MM.1S (cell line): ENCODE measurements at regions not wholly inside any gene's neighbourhood (a gene's known extent, or its start where the extent isn't known, plus 50 kb on each side); places are given as distances from the start of the nearest gene placed in this dataset.

Experiments
- DNase-seq: peaks from one replicate; pipeline ENCODE4 v3.0.0-alpha.2; 2015
- H2AFZ ChIP-seq: fragments of 300-600 bp; sonication (generic); 2 replicates; pipeline ENCODE4 v1.6.0; 2016; ENCODE audit warnings: antibody characterized with exemption, low read length
- H3F3A ChIP-seq: fragments of 300-600 bp; sonication (generic); 2 replicates; pipeline ENCODE4 v1.6.1; 2016; ENCODE audit warnings: mild to moderate bottlenecking, antibody characterized with exemption, low read length, moderate library complexity, mixed read lengths; ENCODE audit not compliant: insufficient read depth
- H3K27ac ChIP-seq: fragments of 300-600 bp; sonication (generic); 2 replicates; pipeline ENCODE4 v1.5.1; 2016; ENCODE audit warnings: mild to moderate bottlenecking, low read length
- H3K27me3 ChIP-seq: fragments of 300-600 bp; sonication (generic); replicated peaks from 2 replicates; pipeline ENCODE4 v1.6.0; 2016; ENCODE audit warnings: low read length; ENCODE audit not compliant: insufficient read depth
- H3K36me3 ChIP-seq: fragments of 300-600 bp; sonication (generic); replicated peaks from 2 replicates; pipeline ENCODE4 v1.6.1; 2016; ENCODE audit warnings: mild to moderate bottlenecking, low read length, mixed read lengths; ENCODE audit not compliant: insufficient read depth
- H3K4me1 ChIP-seq: fragments of 300-600 bp; sonication (generic); 2 replicates; pipeline ENCODE4 v1.6.1; 2016; ENCODE audit warnings: low read length, mixed read lengths
- H3K4me2 ChIP-seq: fragments of 300-600 bp; sonication (generic); 2 replicates; pipeline ENCODE4 v1.6.0; 2016; ENCODE audit warnings: low read depth, low read length
- H3K4me3 ChIP-seq: fragments of 300-600 bp; sonication (generic); 2 replicates; pipeline ENCODE4 v1.5.1; 2016; ENCODE audit warnings: low read length, mixed read lengths
- H3K79me2 ChIP-seq: fragments of 300-600 bp; sonication (generic); 2 replicates; pipeline ENCODE4 v1.6.1; 2016; ENCODE audit warnings: mixed run types, low read length, mixed read lengths
- H3K9ac ChIP-seq: fragments of 300-600 bp; sonication (generic); 2 replicates; pipeline ENCODE4 v1.6.1; 2016; ENCODE audit warnings: low read length, mixed read lengths
- H3K9me2 ChIP-seq: fragments of 300-600 bp; sonication (generic); replicated peaks from 2 replicates; pipeline ENCODE4 v1.6.1; 2016; ENCODE audit warnings: mild to moderate bottlenecking, low read length, mixed read lengths; ENCODE audit not compliant: insufficient read depth
- H3K9me3 ChIP-seq: fragments of 300-600 bp; sonication (generic); replicated peaks from 2 replicates; pipeline ENCODE4 v1.6.1; 2016; ENCODE audit warnings: mild to moderate bottlenecking, low read length, mixed read lengths; ENCODE audit not compliant: insufficient read depth
- H4K20me1 ChIP-seq: fragments of 300-600 bp; sonication (generic); 2 replicates; pipeline ENCODE4 v1.6.1; 2016; ENCODE audit warnings: mild to moderate bottlenecking, low read length, moderate library complexity, mixed read lengths; ENCODE audit not compliant: insufficient read depth
- CTCF ChIP-seq: fragments of 300-600 bp; sonication (generic); IDR thresholded peaks from 2 replicates; pipeline ENCODE4 v1.5.1; 2016; ENCODE audit warnings: antibody characterized with exemption, low read length, mixed read lengths
- EZH2 ChIP-seq: fragments of 300-600 bp; sonication (generic); optimal IDR thresholded peaks from 2 replicates; pipeline ENCODE3; 2017; ENCODE audit warnings: low read depth, mild to moderate bottlenecking, antibody characterized with exemption, low read length, mixed read lengths
- EZH2phosphoT487 ChIP-seq: fragments of 300-600 bp; sonication (generic); IDR thresholded peaks from 2 replicates; pipeline ENCODE4 v1.6.1; 2018; ENCODE audit warnings: antibody characterized with exemption, low read length

GRCh38 chr11:19450282-19450681 is 209.5 kb upstream of the E2F8 start:
- Histone ChIP-seq H3K27me3 (no peaks in the 10 kb centered on the region), H3K9ac (no peak overlapping the region), H3K9me2 (no peaks in the 10 kb centered on the region), H2AFZ (no peak overlapping the region), H3F3A (no peaks in the 10 kb centered on the region), H3K9me3 (no peaks in the 10 kb centered on the region), H3K4me1 (peaks cover 27% of the 10 kb centered on the region), H3K4me3 (no peak overlapping the region), H3K4me2 (no peak overlapping the region), H3K36me3 (no peaks in the 10 kb centered on the region), H4K20me1 (no peaks in the 10 kb centered on the region), H3K27ac (no peak overlapping the region), H3K79me2 (peaks cover 60% of the 10 kb centered on the region)
- TF ChIP-seq CTCF (no peak), EZH2 (no peak), EZH2phosphoT487 (no peak)
- DNase-seq, result no peak

GRCh38 chr11:19448651-19449050 is 207.9 kb upstream of the E2F8 start:
- Histone ChIP-seq H3K4me3 (no peak overlapping the region), H3K9me3 (no peaks in the 10 kb centered on the region), H3K4me2 (no peak overlapping the region), H3K4me1 (peaks cover 40% of the 10 kb centered on the region), H3F3A (peaks cover 1% of the 10 kb centered on the region; the same call in 1 of the 2 replicates), H3K36me3 (no peaks in the 10 kb centered on the region), H3K79me2 (peaks cover 70% of the 10 kb centered on the region), H3K27me3 (no peaks in the 10 kb centered on the region), H4K20me1 (no peaks in the 10 kb centered on the region), H2AFZ (no peak overlapping the region), H3K27ac (no peak overlapping the region), H3K9ac (no peak overlapping the region), H3K9me2 (no peaks in the 10 kb centered on the region)
- no peak for TF ChIP-seq EZH2phosphoT487
- no peak for TF ChIP-seq EZH2
- TF ChIP-seq CTCF, result no peak
- DNase-seq, result no peak

- Histone ChIP-seq H2AFZ (no peak overlapping the region), H4K20me1 (no peaks in the 10 kb centered on the region), H3K9me3 (no peaks in the 10 kb centered on the region), H3K36me3 (no peaks in the 10 kb centered on the region), H3K27ac (no peak overlapping the region), H3K27me3 (no peaks in the 10 kb centered on the region), H3K4me2 (no peak overlapping the region), H3K4me1 (peaks cover 49% of the 10 kb centered on the region), H3K9me2 (no peaks in the 10 kb centered on the region), H3K4me3 (no peak overlapping the region), H3K9ac (no peak overlapping the region), H3K79me2 (peaks cover 80% of the 10 kb centered on the region), H3F3A (peaks cover 16% of the 10 kb centered on the region)
- TF ChIP-seq EZH2, result no peak
- TF ChIP-seq CTCF, result no peak
- TF ChIP-seq EZH2phosphoT487, result no peak
- DNase-seq, result no peak
Observed at GRCh38 chr11:19447150-19447566, 206.4 kb upstream of the E2F8 start.

- Histone ChIP-seq H3K9me2 (no peaks in the 10 kb centered on the region), H3K4me3 (no peak overlapping the region), H3K36me3 (no peaks in the 10 kb centered on the region), H3F3A (peaks cover 26% of the 10 kb centered on the region), H4K20me1 (no peaks in the 10 kb centered on the region), H3K27me3 (no peaks in the 10 kb centered on the region), H3K27ac (no peak overlapping the region), H3K9me3 (no peaks in the 10 kb centered on the region), H3K79me2 (peaks cover 82% of the 10 kb centered on the region), H3K4me1 (peaks cover 63% of the 10 kb centered on the region), H3K4me2 (no peak overlapping the region), H2AFZ (no peak overlapping the region), H3K9ac (no peak overlapping the region)
- DNase-seq, result no peak
- TF ChIP-seq EZH2 (no peak), CTCF (no peak), EZH2phosphoT487 (no peak)
Observed at GRCh38 chr11:19445771-19446170, 205.0 kb upstream of the E2F8 start.
